HG03439 (cell line): ENCODE measurements at regions not wholly inside any gene's neighbourhood (a gene's known extent, or its start where the extent isn't known, plus 50 kb on each side); places are given as distances from the start of the nearest gene placed in this dataset.
"Not testable (repeated sequence)": the region's sequence is repeated elsewhere in the genome, so short reads cannot be mapped to it uniquely, and the experiment has no call there.

Experiments
- ATAC-seq: cut with Tn5 transposase; IDR thresholded peaks from one replicate; pipeline ENCODE4 v1.9.1; 2021; ENCODE audit warnings: mild to moderate bottlenecking, moderate library complexity; ENCODE audit not compliant: unreplicated experiment

DNA sequence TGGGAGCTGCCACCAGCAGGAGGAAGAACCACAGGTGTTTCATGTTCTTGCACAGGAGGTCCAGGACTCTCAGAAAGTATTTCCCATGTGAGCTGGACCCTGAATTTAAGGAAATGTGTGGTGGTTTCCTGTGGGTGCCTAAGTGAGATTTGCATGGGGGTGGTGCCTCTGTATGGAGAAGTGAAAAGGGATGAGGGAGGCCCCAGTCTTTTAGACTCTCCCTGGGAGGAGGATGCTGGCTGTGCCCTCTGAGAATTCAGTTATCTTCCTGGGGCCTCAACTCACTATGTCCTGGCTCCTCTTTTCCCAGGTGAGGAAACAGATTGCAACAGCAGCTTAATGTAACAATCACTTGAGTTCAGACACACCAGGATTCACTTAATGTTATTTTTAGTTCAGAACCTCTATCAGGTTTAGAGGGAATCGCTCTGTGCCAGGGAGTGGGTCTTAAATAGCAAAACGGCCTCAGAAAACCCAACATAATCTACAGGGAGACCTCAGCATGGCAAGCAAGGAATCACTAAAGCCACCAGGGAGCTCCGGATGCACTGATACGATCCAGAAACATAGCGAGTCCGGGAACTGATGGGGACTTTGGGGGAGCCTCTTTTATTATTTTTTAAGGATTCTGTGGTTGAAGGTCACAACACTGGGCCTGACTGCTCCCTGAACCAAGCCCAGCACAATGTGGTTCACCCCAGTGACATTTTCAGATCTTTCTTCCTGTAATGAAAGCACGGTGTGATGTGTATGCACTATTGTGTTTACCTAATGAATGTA, 823.5 kb downstream of the TMEM121 start:
- ATAC-seq = not testable (repeated sequence)

DNA sequence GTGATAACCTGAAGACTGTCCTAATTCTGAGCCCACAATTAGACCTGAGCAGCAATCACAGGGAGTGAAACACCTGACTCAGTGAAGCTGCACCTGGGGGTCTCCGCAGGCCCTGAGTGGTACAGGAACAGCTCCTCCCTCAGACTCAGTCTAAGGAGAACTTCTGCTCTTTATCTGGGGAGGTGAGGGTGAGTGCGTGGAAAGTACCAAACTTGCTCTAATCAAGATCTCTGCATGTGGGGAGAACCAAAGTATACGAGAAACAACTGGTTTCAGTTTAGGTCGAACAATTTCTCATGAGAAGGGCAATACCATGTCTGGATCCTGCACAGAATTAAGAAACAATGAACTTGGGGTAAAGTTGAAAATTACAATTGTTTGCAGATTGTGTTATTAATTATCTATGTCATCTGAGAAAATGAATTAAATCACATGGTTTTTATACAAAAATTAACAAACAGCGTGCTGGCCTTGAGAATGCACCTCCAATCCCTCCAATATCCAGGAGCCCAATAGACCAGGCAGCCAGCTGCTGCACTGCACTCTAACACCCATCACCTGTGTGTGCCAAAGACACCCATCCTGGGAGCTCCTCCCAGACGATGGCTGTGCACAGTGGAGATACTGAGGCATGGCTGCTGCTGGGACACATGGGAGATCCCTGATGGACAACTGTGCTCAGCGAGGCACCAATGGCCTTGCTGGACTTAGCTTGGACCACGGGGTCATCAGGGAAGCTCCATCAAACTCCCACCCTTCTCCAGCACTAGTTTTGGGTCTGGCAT, 828.8 kb downstream of the TMEM121 start:
- ATAC-seq = not testable (repeated sequence)

DNA sequence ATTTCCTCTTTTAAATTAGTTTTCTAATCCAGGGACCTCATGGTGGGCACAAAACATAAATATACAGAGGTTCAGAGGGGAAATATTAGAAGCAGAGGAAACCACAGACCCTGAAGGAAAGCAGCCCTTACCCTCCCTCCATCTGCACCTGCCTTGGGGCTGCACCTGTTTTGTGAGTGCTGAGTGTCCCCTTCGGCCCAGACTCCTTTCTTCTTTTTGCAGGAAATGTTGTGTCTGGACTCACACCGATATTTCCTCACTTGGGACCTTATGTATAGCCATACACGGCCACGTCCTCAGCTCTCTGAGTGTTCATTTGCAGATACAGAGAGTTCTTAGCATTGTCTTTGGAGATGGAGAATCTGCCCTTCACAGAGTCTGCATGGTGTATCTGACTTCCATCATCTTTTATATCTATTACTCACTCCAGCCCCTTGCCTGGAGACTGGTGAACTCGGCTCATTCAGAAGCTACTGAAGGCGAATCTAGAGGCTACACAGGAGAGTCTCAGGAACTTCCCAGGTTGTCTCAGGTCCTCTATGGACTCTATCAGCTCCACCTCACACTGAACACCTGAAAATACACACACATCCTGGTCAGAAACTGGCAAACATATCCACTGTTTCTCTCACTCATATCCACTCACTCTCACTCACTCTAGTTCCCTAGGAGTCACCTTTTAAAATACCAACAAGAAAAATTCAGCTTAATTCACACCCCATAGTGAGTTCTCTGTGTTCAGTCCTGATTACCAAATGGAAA, 829.7 kb downstream of the TMEM121 start:
- ATAC-seq = not testable (repeated sequence)

DNA sequence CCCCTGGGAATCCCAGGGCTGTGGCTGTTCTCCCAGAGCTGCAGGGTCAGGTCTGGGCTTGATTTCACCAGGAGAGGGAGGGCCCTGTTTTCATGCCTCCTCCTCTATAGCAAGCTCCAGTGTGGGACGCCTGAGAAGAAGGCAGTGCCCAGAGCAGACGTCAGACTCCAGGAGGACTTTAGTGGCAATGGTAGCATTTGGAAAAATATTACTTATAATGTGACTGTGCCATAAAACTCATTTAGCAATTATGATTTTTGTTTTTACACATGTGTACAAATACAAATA, 830.2 kb downstream of the TMEM121 start:
- ATAC-seq = not testable (repeated sequence)

DNA sequence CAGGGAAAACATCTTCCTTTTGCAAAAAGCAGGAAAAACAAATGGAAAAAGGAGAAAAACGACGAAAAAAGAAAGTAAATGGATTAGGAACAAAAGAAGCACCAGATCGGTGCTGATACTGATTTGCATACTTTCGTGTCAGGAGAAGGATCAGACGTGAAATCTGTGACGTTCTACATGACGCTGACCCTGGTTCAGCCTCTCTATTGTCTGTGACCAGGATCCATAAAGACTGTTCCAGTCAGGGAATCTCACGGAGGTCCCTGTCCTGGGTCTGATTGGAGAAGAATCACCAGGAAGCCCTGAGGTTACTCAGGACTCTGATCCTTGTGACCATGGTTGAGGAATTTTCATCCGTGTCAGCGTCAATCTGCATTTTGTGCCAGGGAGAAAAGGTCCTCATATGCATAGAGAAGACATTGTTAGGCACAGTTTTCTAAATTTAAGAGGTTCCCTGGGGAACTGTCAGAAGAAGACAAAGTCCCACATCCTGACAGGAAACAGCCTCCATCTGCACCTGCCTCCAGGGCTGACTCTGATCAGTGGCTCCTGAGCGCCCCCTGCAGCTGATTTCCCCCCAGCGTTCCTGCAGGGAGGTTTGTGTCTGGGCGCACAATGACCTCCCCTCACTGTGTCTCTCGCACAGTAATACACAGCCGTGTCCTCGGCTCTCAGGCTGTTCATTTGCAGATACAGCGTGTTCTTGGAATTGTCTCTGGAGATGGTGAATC, 832.9 kb downstream of the TMEM121 start:
- ATAC-seq = not testable (repeated sequence)

DNA sequence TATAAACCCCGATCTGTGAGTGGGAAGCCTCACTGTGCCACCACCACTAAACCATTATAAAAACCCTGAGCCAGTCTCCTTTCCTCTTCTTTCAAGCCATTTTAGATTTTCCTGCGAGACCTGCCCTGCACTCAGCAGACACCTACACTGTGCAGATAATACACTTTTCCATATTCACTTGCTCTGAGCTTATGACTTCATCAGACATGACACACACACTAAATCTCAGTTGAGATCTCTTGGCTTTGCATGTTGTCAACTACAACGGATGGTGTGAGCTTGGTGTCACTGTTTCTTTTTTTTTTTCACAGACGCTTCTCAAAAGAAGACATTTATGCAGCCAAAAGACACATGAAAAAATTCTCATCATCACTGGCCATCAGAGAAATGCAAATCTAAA, 839.0 kb downstream of the TMEM121 start:
- ATAC-seq = not testable (repeated sequence)

DNA sequence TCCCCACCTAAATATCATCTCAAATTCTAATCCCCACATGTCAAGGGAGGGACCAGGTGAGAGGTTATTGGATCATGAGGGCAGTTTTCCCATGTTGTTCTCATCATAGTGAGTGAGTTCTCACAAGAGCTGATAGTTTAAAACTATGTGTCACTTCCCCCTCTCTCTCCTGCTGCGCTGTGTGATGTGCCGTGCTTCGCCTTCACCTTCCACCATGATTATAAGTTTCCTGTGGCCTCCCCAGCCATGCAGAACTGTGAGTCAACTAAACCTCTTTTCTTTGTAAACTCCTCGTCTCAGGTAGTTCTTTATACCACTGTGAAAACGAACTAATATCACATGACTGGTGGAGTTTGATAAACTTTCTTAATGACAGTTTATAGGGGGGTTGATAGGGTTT, 839.5 kb downstream of the TMEM121 start:
- ATAC-seq = not testable (repeated sequence)

DNA sequence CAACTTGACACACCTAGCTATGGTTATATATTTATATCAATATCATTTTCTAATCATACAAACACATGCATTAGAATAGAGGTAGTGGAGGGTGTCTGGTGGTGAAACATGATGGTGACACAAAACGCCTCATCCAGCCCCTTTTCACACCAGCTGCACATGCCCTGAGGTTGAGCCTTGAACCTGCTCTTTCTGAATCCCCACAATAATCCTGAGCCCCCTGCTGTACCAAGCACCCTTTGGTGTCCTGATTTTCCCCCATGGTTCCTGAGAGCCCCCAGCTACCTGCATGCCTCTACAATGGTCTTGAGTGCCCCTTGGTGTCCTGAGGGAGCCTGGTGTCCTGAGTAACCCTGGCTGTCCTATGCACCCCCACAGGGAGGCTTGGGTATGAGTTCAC, 840.6 kb downstream of the TMEM121 start:
- ATAC-seq = not testable (repeated sequence)

DNA sequence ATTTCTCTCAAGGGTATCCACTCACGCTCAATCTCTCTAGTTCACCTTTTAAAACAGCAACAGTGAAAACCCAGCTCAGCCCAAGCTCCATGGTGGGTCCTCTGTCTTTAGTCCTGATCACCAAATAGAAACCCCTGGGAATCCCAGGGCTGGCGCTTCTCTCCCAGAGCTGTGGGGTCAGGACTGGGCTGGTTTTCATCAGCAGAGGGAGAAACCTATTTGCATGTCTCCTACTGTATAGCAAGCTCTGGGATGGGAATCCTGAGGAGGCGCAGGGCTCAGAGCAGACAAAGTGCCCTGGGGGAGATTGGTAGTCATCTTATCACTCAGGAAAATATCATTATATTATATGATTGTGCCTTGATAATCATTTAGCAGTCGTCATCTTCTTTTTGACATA, 843.1 kb downstream of the TMEM121 start:
- not testable (repeated sequence) for ATAC-seq

DNA sequence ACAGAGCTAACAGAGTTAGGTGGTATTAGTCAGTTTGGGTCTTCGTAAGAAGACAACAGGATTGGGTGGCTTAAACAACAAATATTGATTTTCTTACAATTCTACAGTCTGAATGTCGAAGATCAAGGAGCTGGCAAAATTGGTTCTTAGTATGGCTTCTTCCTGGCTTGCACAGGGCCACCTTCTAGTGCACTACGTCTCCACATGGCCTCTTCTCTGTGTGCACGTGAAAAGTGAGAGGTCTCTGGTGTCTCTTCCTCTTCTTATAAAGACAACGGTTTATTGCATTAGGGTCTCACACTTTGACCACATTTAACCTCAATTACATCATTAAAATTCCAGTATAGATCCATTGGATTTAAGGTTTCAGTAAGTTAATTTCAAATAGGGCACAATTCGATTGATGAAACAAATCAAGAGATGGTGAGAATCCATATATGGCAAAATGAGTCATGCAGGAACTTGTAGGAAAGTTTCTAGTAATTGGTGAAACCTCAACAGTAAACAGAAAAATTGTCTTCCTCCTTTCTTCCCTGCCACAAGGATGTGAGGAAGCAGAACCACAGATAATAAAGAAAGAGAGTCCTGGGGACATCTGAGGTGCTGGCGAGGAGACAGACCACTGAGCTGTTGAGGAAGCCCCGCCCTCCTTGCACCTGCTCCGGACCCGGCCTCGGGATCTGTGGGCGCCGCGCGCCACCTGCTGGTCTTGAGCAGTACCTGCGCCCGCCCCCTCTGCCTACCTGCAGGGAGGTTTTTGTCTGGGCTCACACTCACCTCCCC, 846.7 kb downstream of the TMEM121 start:
- ATAC-seq = no peak

DNA sequence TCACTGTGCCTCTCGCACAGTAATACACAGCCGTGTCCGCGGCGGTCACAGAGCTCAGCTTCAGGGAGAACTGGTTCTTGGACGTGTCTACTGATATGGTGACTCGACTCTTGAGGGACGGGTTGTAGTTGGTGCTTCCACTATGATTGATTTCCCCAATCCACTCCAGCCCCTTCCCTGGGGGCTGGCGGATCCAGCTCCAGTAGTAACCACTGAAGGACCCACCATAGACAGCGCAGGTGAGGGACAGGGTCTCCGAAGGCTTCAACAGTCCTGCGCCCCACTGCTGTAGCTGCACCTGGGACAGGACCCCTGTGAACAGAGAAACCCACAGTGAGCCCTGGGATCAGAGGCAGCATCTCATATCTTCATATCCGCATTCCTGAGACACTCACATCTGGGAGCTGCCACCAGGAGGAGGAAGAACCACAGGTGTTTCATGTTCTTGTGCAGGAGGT, 847.3 kb downstream of the TMEM121 start:
- not testable (repeated sequence) for ATAC-seq

DNA sequence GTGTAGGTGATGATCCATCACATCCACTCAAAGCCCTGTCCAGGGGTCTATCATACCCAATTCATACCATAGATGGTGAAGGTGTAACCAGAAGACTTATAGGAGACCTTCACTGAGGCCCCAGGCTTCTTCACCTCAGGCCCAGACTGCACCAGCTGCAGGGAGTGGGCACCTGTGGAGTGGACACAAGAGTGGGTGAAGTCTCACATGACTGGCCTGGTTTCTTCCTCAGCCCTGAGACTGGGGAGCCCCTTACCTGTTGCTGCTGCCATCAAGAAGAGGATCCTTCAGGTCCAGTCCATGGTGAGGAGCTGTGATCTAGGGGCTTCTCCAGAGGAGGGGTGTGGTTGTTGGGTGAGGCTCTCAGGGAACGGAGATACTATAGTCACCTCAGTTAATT, 851.0 kb downstream of the TMEM121 start:
- ATAC-seq = no peak

DNA sequence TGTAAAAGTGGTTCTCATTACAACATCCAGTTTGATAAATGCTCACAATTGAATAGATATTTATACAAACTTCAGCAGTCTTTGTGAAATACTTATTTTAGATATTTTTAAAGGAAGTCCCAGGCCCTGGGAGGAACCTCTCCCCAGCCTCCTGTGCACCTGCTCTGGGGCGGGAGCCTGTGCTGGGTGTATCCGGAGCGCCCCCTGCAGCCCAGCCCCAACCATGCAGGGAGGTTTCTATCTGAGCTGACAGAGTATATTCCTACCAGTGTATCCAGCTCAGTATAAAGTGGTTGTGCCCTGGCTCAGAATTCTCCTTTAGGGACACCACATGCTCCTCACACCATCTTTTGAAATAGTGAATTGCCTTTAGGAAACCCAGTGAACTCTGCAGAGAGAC, 851.8 kb downstream of the TMEM121 start:
- ATAC-seq = no peak

DNA sequence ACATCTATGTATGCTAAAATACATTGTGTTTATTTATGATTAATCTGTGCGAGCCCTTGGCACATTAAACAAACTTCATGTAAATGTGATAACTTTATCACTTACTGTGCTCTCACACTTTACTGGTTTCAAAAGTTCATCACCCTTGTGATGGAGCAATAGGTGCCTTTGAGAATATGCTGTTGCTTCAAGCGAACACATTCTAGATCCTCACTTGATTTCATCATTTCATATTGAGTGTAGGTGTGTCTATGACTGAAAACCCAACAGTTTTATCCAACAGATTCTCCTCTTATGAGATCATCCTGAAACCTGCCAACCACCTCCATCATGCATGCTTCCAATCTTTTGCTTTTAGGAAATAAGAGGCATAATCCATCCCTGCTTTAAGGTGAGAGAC, 854.4 kb downstream of the TMEM121 start:
- no peak for ATAC-seq

DNA sequence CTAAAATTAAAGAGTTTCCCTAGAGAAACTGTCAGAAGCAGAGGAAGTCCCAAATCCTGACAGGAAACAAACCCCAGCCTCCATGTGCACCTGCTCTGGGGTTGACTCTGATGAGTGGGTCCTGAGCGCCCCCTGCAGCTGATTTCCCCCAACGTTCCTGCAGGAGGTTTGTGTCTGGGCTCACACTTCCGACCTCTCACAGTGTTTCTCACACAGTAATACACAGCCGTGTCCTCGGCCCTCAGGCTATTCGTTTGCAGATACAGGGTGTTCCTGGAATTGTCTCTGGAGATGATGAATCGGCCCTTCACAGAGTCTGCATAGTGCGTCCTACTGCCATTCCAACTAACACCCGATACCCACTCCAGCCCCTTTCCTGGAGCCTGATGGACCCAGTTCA, 862.8 kb downstream of the TMEM121 start:
- ATAC-seq = not testable (repeated sequence)

DNA sequence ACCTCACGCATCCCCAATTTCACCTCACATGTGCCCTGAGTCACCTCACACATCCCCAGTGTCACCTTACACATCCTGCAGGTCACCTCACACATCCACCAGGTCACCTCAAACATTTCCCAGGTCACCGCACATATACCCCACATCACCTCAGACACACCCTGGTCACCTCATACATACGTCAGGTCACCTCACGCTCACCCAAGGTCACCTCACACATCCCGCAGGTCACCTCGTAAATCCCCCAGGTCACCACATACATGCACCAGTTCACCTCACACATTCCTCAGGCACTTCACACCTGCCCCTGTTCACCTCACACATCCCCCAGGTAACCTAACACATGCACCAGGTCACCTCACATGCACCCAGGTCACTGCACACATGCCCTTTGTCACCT, 864.0 kb downstream of the TMEM121 start:
- no peak for ATAC-seq

DNA sequence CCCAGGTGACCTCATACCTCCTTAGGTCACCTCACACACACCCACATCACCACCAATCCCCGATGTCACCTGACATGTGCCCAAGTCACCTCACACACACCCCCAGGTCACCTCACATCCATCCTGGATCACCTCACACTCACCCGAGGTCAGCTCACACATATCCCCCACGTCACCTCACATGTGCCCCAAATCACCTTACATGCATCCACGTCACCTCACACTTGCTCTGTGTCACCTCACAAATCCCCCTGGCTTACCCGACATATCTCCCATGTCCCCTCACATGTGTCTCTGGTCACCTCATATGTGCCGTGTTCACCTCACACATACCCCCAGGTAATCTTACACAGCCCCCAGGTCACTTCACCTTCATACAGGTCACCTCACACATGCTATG, 864.6 kb downstream of the TMEM121 start:
- no peak for ATAC-seq

DNA sequence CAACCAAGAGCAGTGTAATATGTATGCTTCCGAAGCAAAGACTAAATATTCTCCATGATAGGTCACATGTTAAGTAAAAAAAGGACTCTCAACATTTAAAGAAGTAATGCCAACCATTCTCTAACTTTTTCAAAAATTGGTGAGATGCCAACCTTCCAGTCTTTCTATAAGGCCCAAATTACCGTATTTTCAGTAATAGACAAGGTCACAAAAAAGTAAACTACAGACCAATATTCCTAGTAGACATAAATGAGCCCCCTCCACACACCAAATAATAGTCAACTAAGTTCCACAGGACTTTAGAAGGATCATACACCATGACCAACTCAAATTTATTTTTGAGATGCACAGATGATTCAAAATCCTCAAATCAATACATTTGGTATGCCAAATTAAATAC, 867.4 kb downstream of the TMEM121 start:
- ATAC-seq = no peak

DNA sequence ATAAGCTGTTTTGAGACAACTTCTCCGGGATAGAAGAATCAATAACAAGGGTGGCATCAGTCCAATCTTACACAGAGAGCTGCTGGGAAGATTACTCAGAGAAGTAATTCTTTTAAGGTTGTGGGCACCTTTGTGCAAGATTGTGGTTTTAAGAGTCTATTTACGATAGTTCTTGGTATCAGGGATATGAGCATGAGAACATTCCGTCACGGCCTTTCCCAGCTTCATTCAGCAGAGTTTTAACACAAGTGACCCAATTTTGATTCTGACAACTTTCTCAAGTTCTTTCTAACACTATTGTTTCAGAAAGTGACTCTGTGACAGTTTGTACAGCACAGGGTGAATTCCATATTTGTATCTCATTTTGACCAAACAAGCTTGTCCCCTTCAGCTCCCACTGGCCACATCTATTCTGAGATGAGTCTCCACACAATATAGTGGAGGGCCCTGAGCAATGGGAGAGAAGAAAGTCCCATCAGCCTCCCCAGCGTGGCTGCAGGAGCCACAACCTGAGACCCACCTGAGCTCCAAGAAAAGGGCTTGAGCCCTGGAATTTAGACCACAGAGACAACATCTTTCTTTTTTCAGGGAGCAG, 869.2 kb downstream of the TMEM121 start:
- ATAC-seq = no peak

DNA sequence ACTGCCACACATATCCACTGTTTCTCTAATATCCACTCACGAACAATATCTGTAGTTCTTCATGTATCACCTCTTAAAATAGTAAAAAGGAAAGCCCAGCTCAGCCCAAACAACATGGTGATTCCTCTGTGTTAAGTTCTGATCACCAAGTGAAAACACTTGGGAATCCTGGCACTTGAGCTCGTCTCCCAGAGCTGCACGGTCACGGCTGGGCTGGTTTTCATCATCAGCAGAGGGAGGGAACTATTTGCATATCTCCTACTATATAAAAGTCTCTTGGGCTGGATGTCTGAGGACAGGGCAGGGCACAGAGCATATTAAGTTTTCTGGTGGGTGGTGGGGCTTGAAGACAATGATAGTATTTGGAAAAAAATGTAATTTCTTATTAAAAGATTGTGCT, 870.6 kb downstream of the TMEM121 start:
- ATAC-seq = no peak
